GM18502 (cell line): ENCODE measurements at regions not wholly inside any gene's neighbourhood (a gene's known extent, or its start where the extent isn't known, plus 50 kb on each side); places are given as distances from the start of the nearest gene placed in this dataset.
A peak's percentile ranks its signal among the peaks of the same experiment; 100 is the strongest.
"Not testable (repeated sequence)": the region's sequence is repeated elsewhere in the genome, so short reads cannot be mapped to it uniquely, and the experiment has no call there.

Experiments used
- ATAC-seq: cut with Tn5 transposase; IDR thresholded peaks from one replicate; pipeline ENCODE4 v1.9.1; 2021; ENCODE audit warnings: mild to moderate bottlenecking; ENCODE audit not compliant: unreplicated experiment, poor library complexity

DNA sequence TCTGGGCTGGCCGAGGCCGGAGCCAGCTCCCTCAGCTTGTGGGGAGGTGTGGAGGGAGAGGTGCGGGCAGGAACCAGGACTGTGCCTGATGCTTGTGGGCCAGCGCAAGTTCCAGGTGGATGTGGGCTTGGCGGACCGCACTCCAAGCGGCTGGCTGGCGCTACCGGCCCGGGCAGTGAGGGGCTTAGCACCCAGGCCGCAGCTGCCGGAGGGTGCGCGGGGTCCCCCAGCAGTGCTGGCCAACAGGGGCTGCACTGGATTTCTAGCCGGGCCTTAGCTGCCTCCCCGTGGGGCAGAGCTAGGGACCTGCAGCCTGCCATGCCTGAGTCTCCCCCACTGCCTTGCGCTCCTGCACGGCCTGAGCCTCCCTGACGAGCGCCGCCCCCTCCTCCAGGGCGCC is 242.8 kb downstream of the CCSER2 start:
- no peak for ATAC-seq

DNA sequence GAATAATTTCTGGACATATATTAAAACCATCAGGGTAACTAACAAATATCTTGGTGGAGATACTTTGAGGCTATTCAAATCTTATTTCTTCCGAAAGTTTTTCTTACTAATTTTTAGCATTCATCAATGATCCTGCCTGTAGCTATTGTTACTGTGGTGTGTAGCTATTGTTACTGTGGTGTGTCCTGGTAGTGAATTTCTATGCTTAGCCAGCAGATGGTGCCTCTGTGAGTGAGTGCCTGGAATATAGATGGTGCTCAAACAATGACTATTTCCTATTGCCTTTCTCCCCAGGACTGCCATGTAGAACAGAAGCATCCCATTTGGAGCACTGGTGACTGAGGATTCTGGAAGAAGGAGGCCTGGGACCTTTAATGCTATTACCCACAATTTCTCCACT is 245.7 kb downstream of the CCSER2 start:
- ATAC-seq: peak; percentile 50

- ATAC-seq: no peak
Observed at GRCh38 chr10:84581976-84582375, 253.6 kb downstream of the CCSER2 start.

DNA sequence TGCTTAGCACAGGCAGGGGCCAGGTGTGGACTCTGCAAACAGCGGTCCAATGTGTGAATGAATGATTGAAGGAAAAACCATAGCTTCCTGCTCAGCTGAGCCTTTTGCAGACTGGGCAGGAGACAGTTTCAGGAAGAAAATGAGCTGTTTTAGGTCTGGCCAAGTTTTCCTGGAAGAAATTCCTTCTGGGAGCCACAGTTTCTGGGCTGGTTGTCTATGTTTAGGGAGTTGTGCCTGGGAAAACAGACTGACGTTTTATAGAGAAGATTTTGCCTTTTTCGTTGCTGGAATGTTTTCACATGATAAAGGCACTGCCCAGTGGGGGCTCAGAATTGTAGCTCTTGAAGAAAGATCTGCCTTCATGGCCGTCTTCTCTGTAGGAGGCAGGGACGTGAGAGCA is 255.1 kb downstream of the CCSER2 start:
- no peak for ATAC-seq

- no peak for ATAC-seq
Observed at GRCh38 chr10:84587789-84588188, 259.4 kb downstream of the CCSER2 start.

- no peak for ATAC-seq
Observed at GRCh38 chr10:84588426-84588825, 260.0 kb downstream of the CCSER2 start.

GRCh38 chr10:84588971-84589370 is 260.6 kb downstream of the CCSER2 start:
- no peak for ATAC-seq

DNA sequence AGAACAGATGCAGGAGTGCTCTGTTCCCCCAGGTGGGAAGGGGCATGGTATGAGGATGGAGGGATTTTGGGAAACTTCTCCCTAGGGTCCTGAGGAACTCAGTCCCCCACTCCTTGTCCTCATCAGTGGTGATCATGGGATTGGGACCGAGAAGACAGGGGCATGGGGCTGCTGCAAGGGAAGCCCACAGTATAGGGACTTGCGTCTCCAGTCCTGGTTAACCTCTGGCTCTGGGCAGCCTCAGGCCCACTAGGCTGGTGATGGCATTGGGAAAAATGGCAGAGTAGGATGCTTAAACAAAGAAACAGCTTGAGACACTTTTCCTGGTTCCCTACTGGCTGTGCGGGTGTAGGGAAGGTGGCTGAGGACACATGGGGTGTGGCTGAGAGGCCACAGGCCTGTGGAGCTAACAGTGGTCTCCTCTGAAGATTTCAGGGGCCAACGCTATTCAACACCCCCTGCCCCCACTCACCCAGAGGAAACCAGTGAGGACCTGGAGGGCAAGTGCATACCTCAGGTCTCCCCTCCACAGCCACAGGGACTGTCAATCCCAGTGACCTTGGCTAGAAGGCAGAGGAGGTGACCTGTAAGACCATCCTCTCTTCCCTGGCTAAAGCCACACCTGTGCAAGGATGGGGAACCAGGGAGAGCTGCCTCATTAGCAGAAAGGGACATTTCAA is 261.3 kb downstream of the CCSER2 start:
- no peak for ATAC-seq

DNA sequence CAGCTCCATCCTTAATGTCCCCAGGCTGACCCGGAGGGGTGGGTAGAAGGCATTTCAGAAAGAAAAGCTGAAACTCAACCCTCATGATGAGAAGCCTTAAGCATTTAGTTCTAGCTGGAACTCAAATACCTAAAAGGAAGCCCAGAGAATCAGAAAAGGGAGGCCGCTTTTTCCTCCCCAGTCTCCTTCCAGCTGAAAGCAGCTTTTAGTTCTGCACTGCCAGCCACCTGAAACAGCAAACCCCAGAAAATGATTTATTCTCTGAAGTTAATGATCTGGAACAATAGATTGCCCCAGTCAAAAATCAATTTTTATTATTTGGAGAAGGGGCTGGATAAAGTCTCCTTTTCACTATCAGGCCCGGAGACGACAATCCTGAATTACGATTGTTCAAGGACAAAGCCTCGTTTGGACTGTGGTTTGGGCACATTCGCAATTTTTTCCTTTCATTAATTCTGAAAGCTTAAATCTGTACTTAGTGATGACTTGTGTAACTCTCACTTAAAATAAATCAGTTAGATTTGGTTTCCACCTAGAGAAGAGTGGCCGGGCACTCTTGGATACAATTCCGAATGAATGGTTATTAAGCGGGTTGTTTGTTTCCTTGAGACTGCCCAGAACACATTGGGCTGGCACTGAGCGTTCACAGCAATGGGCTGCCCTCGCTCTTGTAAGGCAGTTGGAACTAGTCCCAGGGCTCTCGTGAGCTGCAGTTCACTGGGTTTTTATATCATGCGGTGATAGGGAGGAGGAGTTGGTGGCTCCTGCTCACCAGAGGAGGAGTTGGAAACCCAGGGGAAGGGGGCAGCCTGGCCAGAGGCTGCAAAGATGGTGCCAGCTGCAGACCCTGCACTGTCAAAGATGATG is 262.2 kb downstream of the CCSER2 start:
- no peak for ATAC-seq

- no peak for ATAC-seq
Observed at GRCh38 chr10:84593506-84593905, 265.1 kb downstream of the CCSER2 start.

DNA sequence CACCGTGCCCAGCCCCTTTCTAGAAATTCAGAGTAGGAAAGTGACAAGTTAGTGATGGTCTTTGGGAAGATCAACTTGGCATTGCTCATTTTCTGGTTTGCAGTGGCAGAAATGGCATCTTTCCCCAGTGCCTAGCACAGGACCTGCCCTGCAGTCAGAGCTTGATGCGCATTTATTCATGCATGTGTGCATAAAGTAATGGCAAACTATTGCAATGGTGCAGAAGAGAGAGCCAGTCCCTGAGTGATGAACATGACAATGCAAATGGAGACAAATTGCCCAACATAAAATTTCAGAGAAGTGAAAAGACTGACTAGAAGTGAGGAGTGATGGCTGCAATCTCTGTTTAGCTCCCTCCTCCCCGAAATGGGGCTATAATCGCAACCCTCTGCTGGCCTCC is 268.2 kb downstream of the CCSER2 start:
- no peak for ATAC-seq

GRCh38 chr10:84599254-84599653 is 270.9 kb downstream of the CCSER2 start:
- no peak for ATAC-seq

- ATAC-seq: no peak
Observed at GRCh38 chr10:84600947-84601346, 272.6 kb downstream of the CCSER2 start.

- ATAC-seq: not testable (repeated sequence)
Observed at GRCh38 chr10:84602543-84602942, 274.2 kb downstream of the CCSER2 start.

DNA sequence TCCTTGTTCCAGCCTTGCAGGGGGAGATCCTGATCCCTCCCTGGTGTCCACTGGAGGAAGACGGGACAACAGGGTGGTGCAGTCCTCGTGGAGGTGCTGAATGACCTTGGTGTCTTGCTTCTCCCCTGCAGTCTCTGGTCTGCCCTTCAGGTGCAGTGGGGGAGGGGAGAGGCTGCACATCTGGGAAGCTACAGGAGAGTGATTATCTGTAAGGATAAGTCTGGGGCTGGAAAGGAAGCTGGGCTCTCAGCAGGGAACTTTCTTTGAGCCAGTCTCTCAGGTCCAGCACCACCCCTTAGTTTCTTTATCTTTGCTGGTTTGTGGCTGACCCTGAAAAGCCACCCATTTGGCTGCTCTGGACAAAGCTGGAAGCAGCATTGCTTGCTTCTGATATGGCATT is 275.6 kb downstream of the CCSER2 start:
- no peak for ATAC-seq

- ATAC-seq: no peak
Observed at GRCh38 chr10:84605802-84606201, 277.4 kb downstream of the CCSER2 start.

- no peak for ATAC-seq
Observed at GRCh38 chr10:84606428-84606827, 278.0 kb downstream of the CCSER2 start.

- no peak for ATAC-seq
Observed at GRCh38 chr10:84607044-84607443, 278.7 kb downstream of the CCSER2 start.

GRCh38 chr10:84607523-84607922 is 279.1 kb downstream of the CCSER2 start:
- no peak for ATAC-seq

- peak; percentile 75 for ATAC-seq
Observed at GRCh38 chr10:84608126-84608525, 279.7 kb downstream of the CCSER2 start.

DNA sequence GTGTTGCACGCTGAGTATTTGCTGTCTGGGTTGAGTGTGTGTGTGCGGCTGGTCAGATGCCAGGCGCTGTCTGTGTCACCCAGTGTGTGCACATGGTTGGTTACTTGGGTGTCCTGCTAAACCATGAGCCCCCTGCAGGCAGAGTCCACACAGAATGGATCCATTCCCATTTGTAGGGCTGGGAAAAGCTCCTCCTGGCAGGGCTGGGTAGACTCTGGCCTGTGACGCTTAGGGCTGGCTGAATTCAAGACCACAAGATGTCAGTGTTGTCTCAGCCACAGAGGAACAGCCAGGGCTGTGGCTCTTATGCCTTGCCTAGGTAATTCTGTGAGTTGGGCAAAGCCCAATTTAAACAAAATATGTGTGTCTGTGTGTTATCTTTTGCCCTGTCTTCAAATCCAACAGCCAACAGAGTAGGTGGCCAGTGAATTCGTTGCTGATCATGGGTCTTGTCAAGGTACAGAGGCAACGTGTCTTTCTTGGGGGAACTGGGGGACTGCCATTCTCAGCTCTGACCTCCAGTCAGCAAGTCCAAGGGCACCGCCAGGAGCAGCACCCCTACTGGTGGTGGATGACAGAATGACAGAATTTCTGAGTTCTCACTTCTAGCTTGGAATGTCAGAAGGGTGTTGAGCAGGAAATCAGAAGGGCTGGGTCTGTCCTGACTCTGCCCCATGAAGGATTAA is 285.1 kb downstream of the CCSER2 start:
- ATAC-seq: peak; percentile 64
